ENCODE measurements at regions not wholly inside any gene's neighbourhood (a gene's known extent, or its start where the extent isn't known, plus 50 kb on each side); places are given as distances from the start of the nearest gene placed in this dataset.

GRCh38 chr18:75158465-75159237 lies 50.3 kb downstream of the PTGR3 start:
- DNase-seq, result no peak

GRCh38 chr18:75157851-75158250 lies 51.1 kb downstream of the PTGR3 start:
- DNase-seq, result no peak

- DNase-seq, result no peak
Observed at GRCh38 chr18:75157381-75157780, 51.6 kb downstream of the PTGR3 start.

DNA sequence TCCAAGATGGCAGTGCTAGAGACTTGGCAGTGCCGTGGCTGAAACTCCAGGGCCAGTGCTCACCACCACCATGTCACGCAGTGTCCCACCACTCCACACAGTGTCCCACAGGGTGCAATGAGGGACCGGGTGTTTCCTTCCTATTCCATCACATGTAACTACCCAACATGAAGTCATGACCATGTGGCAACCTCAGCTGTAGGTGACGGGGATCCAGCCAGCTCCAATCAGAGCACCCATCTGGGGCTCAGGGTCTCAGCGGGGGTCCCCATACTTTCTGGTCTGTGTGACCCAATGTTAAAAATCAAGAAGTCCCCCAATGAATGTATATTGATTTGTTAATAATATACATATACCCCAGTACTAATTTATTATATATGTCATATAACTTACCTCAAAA lies 52.1 kb downstream of the PTGR3 start:
- no peak for DNase-seq

DNA sequence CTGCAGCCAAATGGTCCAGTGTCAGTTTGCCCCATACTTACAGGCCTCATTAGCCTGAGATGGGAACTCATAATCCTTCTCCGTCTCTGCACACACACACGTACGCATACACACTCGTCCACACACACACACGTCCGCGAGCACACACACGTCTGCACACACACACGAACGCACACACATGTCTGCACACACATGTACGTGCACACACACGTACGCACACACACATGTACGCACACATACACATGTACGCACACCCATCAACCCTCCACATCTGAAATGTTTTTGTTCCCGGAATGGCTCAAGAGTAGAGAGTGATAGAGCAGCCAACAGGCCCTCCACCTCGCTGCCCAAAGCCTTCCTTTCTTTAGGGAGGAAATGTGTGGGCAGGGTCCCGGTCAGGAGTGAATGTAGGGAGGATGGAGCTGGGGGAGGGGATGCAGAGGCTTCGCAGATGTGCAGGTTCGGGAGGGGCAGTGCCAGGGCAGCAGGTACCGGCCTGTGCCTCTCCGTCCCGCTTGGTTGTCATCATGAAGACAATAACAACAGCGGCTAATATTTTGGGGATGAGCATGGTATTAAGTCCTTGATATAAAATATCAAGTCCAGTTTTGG lies 52.7 kb downstream of the PTGR3 start:
- DNase-seq, result no peak

GRCh38 chr18:75154997-75155396 lies 53.9 kb downstream of the PTGR3 start:
- no peak for DNase-seq

GRCh38 chr18:75154259-75154658 lies 54.7 kb downstream of the PTGR3 start:
- no peak for DNase-seq

GRCh38 chr18:75143851-75144250 lies 65.1 kb downstream of the PTGR3 start:
- DNase-seq, result no peak

GRCh38 chr18:75142677-75143076 lies 66.3 kb downstream of the PTGR3 start:
- DNase-seq, result no peak

DNA sequence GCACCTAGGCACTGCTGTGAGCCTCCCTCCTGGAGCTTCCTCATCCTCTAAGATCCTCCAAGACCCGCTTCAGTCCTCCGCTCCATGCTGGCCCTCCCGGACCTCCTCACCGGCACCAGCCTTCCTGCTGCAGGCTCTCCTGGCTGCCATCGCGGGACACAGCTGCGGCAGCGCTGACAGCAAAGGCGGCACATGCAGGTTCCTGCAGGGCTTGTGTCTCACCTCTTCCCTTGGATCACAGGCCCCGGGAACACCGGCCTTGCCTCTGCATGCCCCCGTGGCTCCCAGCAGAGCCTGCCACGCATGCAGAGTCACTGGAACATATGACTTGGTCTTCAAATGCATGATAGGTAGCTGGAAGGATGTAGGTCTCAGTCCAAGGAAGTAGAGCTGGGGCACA lies 67.2 kb downstream of the PTGR3 start:
- no peak for DNase-seq

DNA sequence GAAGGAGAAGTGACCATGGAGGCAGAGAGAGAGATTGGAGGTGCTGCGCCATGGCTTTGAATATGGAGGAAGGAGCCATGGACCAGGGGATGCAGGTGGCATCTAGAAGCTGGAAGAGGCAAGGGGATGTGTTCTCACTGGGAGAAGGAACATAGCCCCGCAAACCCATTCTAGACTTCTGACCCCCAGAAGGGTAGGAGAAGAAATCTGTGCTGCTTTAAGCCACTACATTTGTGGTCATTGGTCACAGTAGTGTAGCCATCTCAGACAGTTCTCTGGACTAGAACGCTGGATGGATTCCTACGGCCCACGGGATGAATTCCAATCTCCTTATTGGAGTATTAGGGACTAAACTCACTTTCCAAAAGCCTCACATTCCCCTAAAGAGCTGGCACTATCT lies 67.8 kb downstream of the PTGR3 start:
- no peak for DNase-seq

DNA sequence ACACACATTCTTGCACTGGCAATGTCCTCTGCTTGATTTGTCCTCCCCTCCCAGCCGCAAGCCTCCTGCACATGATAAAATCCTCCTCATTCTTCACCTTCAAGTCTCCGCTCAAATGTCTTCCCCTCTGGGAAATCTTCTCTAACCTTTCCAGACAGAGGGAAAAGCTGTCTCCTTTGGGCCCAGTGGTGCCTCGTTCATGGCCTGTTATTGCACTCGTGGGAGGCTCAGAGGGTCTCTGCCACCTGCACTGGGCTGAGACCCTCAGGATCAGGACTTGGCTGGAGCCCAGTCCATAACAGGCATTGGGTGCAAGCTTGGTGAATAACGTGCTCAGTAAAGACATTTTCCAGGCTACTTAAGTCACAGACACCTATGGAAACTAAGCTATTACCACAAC lies 68.6 kb downstream of the PTGR3 start:
- DNase-seq, result no peak

DNA sequence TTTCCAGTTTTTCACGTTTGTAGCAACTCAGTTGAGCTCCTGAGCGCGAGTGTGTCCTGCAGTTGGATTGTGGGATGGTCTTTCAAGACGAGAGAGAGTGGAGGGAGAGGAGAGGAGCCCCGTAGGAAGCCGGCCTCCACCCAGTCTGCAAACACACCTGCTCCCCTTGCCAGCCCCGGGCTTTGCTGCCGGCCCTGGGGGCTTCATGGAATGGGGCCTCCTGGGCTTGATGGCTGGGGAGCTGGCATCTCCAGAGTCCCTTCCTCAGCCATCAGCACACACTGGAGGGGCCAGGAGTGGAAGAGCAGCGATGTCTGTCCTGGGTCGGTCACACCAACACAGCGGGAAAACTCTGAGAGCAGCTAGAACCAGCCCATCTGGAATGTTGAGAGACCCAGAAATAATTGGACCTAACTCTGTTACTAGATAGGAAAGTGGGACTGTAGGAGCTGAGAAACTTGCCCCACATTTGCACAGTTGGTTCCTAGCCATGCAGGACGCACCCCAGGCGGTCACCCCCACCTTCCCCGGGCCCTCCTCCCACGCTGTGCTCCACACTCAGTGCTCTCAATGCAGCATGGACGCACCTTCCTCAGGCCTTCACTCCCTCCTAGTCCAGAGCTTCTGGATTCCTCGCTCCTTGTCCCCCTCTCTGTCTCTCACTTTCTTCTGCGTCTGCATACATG lies 69.6 kb downstream of the PTGR3 start:
- no peak for DNase-seq

- DNase-seq, result no peak
Observed at GRCh38 chr18:75137346-75137877, 71.5 kb downstream of the PTGR3 start.

DNA sequence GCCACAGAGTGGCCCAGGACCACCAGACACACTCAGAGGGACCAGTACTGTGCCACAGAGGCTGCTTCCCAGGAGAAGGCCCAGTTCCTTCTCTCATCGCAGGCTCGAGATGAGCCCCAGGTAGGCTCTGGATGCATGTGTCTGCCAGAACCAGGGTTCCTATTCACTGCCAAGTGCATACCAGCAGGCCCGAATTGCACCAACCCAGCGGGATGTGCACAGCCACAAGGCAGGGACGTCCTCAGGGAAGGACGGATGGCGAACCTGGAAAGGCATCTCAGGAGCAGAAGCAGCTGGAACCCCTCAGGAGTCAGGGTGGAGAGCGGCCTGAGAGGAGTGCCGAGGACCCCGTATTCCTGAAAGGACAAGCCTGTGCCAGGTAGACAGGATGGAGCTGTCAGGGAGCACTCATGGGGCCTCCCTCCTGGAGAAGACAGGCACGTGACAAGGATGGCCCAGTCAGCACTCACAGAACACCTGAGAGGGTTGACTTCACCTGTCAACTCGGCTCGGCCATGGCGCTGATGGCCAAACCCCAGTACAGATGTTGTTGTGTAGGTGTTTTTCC lies 73.7 kb downstream of the PTGR3 start:
- DNase-seq, result no peak

- DNase-seq, result no peak
Observed at GRCh38 chr18:75134611-75134975, 74.3 kb downstream of the PTGR3 start.

DNA sequence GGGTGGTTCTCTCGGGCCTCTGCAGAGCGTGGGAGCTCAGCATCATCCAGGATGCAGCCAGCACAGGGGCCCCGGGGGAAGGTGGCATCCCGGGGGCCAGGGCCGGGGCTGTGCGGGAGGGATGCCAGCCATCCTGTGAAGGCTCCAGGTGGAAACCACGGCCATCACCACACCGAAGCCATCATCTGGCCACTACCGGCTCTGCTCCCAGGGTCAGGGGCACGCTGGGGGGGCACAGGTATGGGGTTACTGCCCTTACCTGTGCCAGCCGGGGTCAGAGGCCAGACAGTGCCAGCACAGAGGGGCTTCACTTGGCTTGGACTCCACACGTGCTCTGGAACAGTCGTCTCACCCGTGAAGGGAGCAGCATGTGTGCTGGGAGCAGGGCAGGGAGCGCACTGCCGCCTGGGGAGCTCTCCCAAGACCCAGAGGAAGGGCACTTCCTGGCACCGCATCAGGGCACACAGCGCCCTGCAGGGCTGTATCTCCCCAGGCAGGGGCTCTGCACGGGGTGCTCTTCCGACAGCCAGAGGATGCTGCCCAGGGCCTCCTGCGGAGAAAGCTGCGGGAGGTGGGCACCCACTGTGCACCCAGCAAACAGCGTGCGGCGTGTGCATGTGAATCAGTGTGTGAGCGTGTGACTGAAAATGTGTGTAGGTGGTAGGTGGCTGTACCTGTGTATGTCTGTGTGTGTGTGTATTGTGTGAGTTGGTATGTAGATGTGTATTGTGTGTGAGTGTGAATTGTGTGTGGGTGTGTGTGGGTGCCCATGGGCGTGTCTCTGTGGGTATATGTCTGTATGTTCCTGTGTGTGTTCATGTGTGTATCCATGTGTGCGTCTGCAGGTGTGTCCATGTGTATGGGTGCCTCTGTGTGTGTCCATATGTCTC lies 75.0 kb downstream of the PTGR3 start:
- DNase-seq, result no peak

GRCh38 chr18:75132931-75133525 lies 75.9 kb downstream of the PTGR3 start:
- DNase-seq, result no peak

DNA sequence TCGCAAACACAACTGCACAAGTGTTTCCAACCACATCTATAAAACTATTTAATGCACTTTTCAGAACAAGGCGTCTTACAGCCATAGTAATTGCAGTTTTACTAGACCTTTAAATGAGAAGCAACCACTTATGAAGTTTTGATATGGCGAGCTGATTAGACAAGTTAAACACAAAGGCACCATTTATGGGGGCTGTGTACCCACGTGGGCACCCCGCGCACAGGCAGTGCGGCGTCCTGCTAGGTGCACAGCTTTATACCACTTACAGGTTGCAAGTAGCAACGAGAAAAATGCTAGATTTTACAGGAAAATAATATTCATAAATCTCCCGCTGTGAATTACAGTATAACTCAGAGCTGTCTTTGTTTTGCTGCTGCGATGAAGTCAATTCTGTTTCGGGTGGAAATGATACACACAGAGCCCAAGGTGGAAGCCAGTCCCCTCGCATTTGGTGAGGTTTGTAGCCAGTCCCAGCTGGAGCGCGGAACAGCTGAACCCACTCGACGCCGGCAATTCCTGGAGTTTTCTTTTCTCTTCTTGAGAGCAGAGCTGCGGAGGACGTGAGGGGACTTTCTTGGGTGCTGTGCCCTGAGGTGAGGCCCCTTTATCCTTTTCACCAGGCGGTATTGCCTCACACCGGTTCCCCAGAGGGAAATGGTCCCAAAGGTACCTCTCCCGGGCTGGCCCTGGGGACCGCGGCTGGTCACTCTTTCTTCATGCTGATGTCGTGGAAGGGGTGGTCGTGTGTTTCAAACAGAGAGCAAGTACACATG lies 76.7 kb downstream of the PTGR3 start:
- no peak for DNase-seq

DNA sequence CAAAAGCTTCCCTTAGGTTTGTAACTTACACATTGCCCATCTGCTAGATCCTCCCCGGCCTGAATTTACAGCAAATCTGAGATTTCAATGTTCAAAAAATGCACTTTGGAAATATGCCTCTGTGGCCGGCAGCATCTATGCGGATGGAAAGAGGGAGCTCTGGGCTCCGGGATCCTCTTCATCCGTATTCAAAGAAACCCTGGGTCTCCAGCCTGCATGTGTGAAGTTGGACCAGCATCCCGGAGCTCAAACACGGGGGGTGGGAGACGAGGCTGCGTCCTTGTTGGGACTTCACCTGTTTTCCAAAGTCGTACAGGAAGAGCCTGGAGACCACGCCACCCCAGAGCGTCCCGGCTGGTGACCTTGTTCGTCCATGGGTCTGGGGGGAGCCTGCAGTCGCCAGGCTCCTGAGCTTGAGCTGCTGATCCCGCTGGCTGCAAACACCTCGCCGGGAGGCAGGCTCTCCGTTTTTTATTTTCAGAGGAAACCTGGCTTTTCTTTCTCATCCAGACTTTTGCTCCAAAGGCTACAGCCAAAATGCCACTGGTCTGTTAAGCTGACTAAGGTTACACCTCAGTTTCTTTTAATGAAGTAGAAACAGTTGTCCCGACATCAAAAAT lies 77.4 kb downstream of the PTGR3 start:
- no peak for DNase-seq
